GM12872 (cell line): ENCODE measurements at regions not wholly inside any gene's neighbourhood (a gene's known extent, or its start where the extent isn't known, plus 50 kb on each side); places are given as distances from the start of the nearest gene placed in this dataset.

Experiments used
- CTCF ChIP-seq: IDR thresholded peaks from 3 replicates; pipeline ENCODE4 v1.5.1; 2011; ENCODE audit warnings: low read depth, mild to moderate bottlenecking, low read length, moderate library complexity; ENCODE audit not compliant: insufficient read depth

- TF ChIP-seq CTCF, result no peak
Measured at GRCh38 chr15:37223089-37223488, 122.7 kb upstream of the MEIS2 start.

GRCh38 chr15:37229855-37230619 is 129.7 kb upstream of the MEIS2 start:
- no peak for TF ChIP-seq CTCF

- no peak for TF ChIP-seq CTCF
Measured at GRCh38 chr15:37245358-37245757, 145.0 kb upstream of the MEIS2 start.

GRCh38 chr15:37246065-37246464 is 145.7 kb upstream of the MEIS2 start:
- TF ChIP-seq CTCF, result no peak

GRCh38 chr15:37246856-37247255 is 146.5 kb upstream of the MEIS2 start:
- no peak for TF ChIP-seq CTCF

GRCh38 chr15:37249249-37249648 is 148.9 kb upstream of the MEIS2 start:
- no peak for TF ChIP-seq CTCF

- no peak for TF ChIP-seq CTCF
Measured at GRCh38 chr15:37252530-37252929, 152.2 kb upstream of the MEIS2 start.

- no peak for TF ChIP-seq CTCF
Measured at GRCh38 chr15:37253877-37254276, 153.5 kb upstream of the MEIS2 start.
